A673 (cell line): ENCODE measurements at regions not wholly inside any gene's neighbourhood (a gene's known extent, or its start where the extent isn't known, plus 50 kb on each side); places are given as distances from the start of the nearest gene placed in this dataset.

Experiments
- BruUV-seq: library from RNA; stranded (reverse); fragments of 400-500 nt; replicated peaks from 2 replicates; lab custom pipeline; 2021; lab: Mats Ljungman, UMichigan
- CTCF ChIA-PET: fragments of 300-600 bp; sonication (Branson Sonifier 250); formaldehyde crosslinking; loops from one replicate; lab custom pipeline; 2022; ENCODE audit warnings: antibody characterized with exemption; lab: Charles Lee
- POLR2A ChIA-PET: fragments of 300-600 bp; sonication (Branson Sonifier 250); formaldehyde crosslinking; loops from one replicate; lab custom pipeline; 2022; ENCODE audit warnings: antibody characterized with exemption; ENCODE audit not compliant: low non-redundant PET; lab: Charles Lee
- DNase-seq: peaks from one replicate; pipeline ENCODE4 v3.0.0-alpha.2; 2015; ENCODE audit warnings: low spot score
- H3K27ac ChIP-seq: fragments of 200-600 bp; sonication (generic); 2 replicates; pipeline ENCODE4 v1.5.1; 2016; ENCODE audit warnings: mixed run types, low read depth, mild to moderate bottlenecking, mixed read lengths, antibody characterized with exemption, low read length; ENCODE audit not compliant: poor library complexity, severe bottlenecking
- H3K27me3 ChIP-seq: fragments of 200-600 bp; sonication (generic); replicated peaks from 2 replicates; pipeline ENCODE4 v1.6.1; 2017; ENCODE audit warnings: mixed run types, low read depth, mild to moderate bottlenecking, mixed read lengths, antibody characterized with exemption, low read length; ENCODE audit not compliant: insufficient read depth, poor library complexity
- H3K36me3 ChIP-seq: fragments of 200-600 bp; sonication (generic); 2 replicates; pipeline ENCODE4 v1.6.1; 2016; ENCODE audit warnings: mixed run types, mild to moderate bottlenecking, mixed read lengths, antibody characterized with exemption, low read length; ENCODE audit not compliant: insufficient read depth, poor library complexity, severe bottlenecking
- H3K4me1 ChIP-seq: fragments of 200-600 bp; sonication (generic); 2 replicates; pipeline ENCODE4 v1.6.1; 2017; ENCODE audit warnings: mixed run types, mild to moderate bottlenecking, mixed read lengths, antibody characterized with exemption, low read length; ENCODE audit not compliant: insufficient read depth, poor library complexity, severe bottlenecking
- H3K4me3 ChIP-seq: fragments of 200-600 bp; sonication (generic); 2 replicates; pipeline ENCODE4 v1.5.1; 2016; ENCODE audit warnings: low read depth, mixed run types, mild to moderate bottlenecking, mixed read lengths, low read length; ENCODE audit not compliant: poor library complexity, severe bottlenecking
- H3K9me3 ChIP-seq: fragments of 200-600 bp; sonication (generic); 2 replicates; pipeline ENCODE4 v1.6.1; 2016; ENCODE audit warnings: mixed run types, low read depth, mild to moderate bottlenecking, mixed read lengths, antibody characterized with exemption, low read length; ENCODE audit not compliant: poor library complexity, severe bottlenecking
- CTCF ChIP-seq: fragments of 300-800, 200-600 bp; sonication (generic); conservative IDR thresholded peaks from 2 replicates; pipeline ENCODE4 v1.5.1; 2017; ENCODE audit warnings: low read depth, mild to moderate bottlenecking, antibody characterized with exemption, low read length, moderate library complexity, mixed read lengths
- EZH2 ChIP-seq: fragments of 200-600 bp; sonication (generic); IDR thresholded peaks from 2 replicates; pipeline ENCODE4 v1.6.1; 2017; ENCODE audit warnings: borderline replicate concordance, low read depth, mild to moderate bottlenecking, mixed read lengths, antibody characterized with exemption, low read length; ENCODE audit not compliant: poor library complexity, severe bottlenecking
- intact Hi-C: fragments of 100-400 bp; cut with micrococcal nuclease; formaldehyde crosslinking; loops from one replicate; pipeline ENCODE4 v1.10.0; 2022; ENCODE audit not compliant: unreplicated experiment

GRCh38 chr21:14607262-14607661 is 61.1 kb upstream of the SAMSN1 start:
- Histone ChIP-seq H3K27ac (no peak overlapping the region), H3K36me3 (no peaks in the 10 kb centered on the region), H3K9me3 (no peaks in the 10 kb centered on the region), H3K4me3 (no peak overlapping the region), H3K27me3 (no peaks in the 10 kb centered on the region), H3K4me1 (no peaks in the 10 kb centered on the region)
- intact Hi-C loops: no loop called here
- ChIA-PET POLR2A (no interaction called here), CTCF (no interaction called here)
- no peak for DNase-seq
- TF ChIP-seq EZH2 (no peak), CTCF (no peak)
- no TSS peak for BruUV-seq

- intact Hi-C loops: no loop called here
- CTCF ChIA-PET: no interaction called here
- POLR2A ChIA-PET: no interaction called here
- no peaks in the 10 kb centered on the region for H3K36me3 ChIP-seq
- no peaks in the 10 kb centered on the region for H3K4me1 ChIP-seq
- BruUV-seq: no TSS peak
- H3K27ac ChIP-seq: no peak overlapping the region
- DNase-seq: no peak
- no peaks in the 10 kb centered on the region for H3K9me3 ChIP-seq
- H3K27me3 ChIP-seq: no peaks in the 10 kb centered on the region
- no peak for TF ChIP-seq EZH2
- TF ChIP-seq CTCF: no peak
- no peak overlapping the region for H3K4me3 ChIP-seq
Observed at GRCh38 chr21:14603202-14603601, 57.1 kb upstream of the SAMSN1 start.

GRCh38 chr21:14602382-14602958 is 56.4 kb upstream of the SAMSN1 start:
- no peak for TF ChIP-seq EZH2
- TF ChIP-seq CTCF: no peak
- H3K27ac ChIP-seq: no peak overlapping the region
- ChIA-PET POLR2A (interaction anchor here (0.5 kb wide), 1 partner anchor 23 kb away, joined by 10 read pairs; no protein-coding TSS in a partner anchor), CTCF (no interaction called here)
- DNase-seq: no peak
- BruUV-seq: no TSS peak
- intact Hi-C loops: no loop called here
- no peak overlapping the region for H3K4me3 ChIP-seq
- no peaks in the 10 kb centered on the region for H3K4me1 ChIP-seq
- no peaks in the 10 kb centered on the region for H3K36me3 ChIP-seq
- H3K9me3 ChIP-seq: no peaks in the 10 kb centered on the region
- no peaks in the 10 kb centered on the region for H3K27me3 ChIP-seq
